ENCODE measurements at regions not wholly inside any gene's neighbourhood (a gene's known extent, or its start where the extent isn't known, plus 50 kb on each side); places are given as distances from the start of the nearest gene placed in this dataset.

DNA sequence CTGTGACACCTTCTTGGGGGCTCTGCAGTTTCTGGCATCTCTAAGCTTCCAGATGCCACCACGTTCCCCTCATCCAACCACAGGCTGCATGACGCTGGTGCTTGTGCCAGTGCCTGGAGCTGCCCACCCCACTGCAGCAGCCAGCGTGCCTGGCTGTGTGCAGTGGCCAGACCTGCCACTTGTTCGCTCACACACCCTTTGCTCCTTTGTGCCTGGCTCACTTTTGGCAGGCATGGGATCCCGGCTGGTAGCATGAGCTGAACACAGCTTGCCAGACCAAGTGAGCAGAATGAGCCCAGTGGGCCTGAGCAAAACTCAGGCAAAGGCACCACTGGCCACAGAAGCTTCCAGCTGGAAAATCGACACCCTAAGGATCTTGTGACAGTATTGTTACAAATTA is 562.9 kb upstream of the ACO1 start:
- H3K4me1 Mint-ChIP-seq: no peaks in the 10 kb centered on the region

DNA sequence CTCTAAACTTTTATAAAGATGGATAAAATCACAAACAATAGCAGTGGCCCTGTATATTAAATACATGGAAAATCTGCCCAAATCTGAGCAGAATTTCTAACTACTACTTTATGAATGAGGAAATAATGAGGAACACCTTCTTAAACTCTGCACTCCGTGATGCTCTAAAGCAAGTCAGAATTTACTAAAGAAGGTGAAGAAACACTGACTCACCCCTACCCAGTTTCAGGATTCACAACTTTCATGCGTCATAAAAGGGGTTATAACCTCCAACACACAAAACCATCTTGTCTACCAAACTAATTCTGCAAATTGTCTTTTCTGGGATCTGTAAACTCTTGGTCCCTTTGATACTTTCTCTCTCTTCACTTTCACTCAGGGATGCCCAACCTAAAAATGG is 561.1 kb upstream of the ACO1 start:
- Mint-ChIP-seq H3K27ac (no peak overlapping the region), H3K27me3 (no peaks in the 10 kb centered on the region), H3K9me3 (no peaks in the 10 kb centered on the region), H3K4me1 (no peaks in the 10 kb centered on the region), H3K4me3 (no peak overlapping the region), H3K36me3 (ENCODE audit: low read depth) (no peaks in the 10 kb centered on the region)
- intact Hi-C loops (cut with micrococcal nuclease): no loop called here
- no peak for DNase-seq

More for the DNA sequence above, 562.9 kb upstream of the ACO1 start:
- Mint-ChIP-seq H3K4me3 (no peak overlapping the region), H3K27ac (no peak overlapping the region), H3K36me3 (ENCODE audit: low read depth) (no peaks in the 10 kb centered on the region), H3K9me3 (no peaks in the 10 kb centered on the region), H3K27me3 (no peaks in the 10 kb centered on the region)
- no peak for DNase-seq
- intact Hi-C loops (cut with micrococcal nuclease): no loop called here

GRCh38 chr9:31824860-31825259 is 559.6 kb upstream of the ACO1 start:
- Mint-ChIP-seq H3K9me3 (no peaks in the 10 kb centered on the region), H3K36me3 (ENCODE audit: low read depth) (no peaks in the 10 kb centered on the region), H3K4me1 (no peaks in the 10 kb centered on the region), H3K4me3 (no peak overlapping the region), H3K27me3 (no peaks in the 10 kb centered on the region), H3K27ac (no peak overlapping the region)
- DNase-seq: no peak
- intact Hi-C loops (cut with micrococcal nuclease): no loop called here

GRCh38 chr9:31837211-31837610 is 547.2 kb upstream of the ACO1 start:
- Mint-ChIP-seq H3K9me3 (no peaks in the 10 kb centered on the region), H3K36me3 (ENCODE audit: low read depth) (no peaks in the 10 kb centered on the region)

GRCh38 chr9:31839273-31839672 is 545.2 kb upstream of the ACO1 start:
- no peak for DNase-seq
- intact Hi-C loops (cut with micrococcal nuclease): no loop called here
- Mint-ChIP-seq H3K27ac (no peak overlapping the region), H3K4me3 (no peak overlapping the region), H3K27me3 (no peaks in the 10 kb centered on the region), H3K4me1 (no peaks in the 10 kb centered on the region), H3K9me3 (no peaks in the 10 kb centered on the region), H3K36me3 (ENCODE audit: low read depth) (no peaks in the 10 kb centered on the region)

More at GRCh38 chr9:31837211-31837610, 547.2 kb upstream of the ACO1 start:
- no peak for DNase-seq
- no peaks in the 10 kb centered on the region for H3K4me1 Mint-ChIP-seq
- H3K4me3 Mint-ChIP-seq: no peak overlapping the region
- H3K27me3 Mint-ChIP-seq: no peaks in the 10 kb centered on the region
- intact Hi-C loops (cut with micrococcal nuclease): no loop called here
- no peak overlapping the region for H3K27ac Mint-ChIP-seq

DNA sequence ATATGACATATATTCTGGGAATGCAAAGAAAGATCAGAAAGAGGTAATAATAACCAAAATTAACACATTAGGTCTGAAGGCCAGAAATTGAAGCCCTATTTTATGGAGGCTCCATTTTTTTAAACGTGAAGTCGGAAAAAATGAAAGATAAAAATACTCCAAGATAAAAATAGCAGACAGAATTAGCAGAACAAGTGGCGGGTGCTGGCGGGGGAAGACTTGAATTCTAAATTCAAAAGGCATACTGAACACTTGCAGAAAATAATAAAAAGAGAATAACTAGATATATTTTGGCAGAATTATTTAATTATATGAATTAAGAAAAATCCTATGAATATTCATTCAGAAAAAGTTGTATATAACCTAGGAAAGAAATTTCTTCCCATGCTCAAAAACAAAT is 543.7 kb upstream of the ACO1 start:
- H3K9me3 Mint-ChIP-seq: no peaks in the 10 kb centered on the region
- intact Hi-C loops (cut with micrococcal nuclease): no loop called here
- H3K4me1 Mint-ChIP-seq: no peaks in the 10 kb centered on the region
- no peaks in the 10 kb centered on the region for H3K36me3 Mint-ChIP-seq (ENCODE audit: low read depth)
- H3K27ac Mint-ChIP-seq: no peak overlapping the region
- H3K4me3 Mint-ChIP-seq: no peak overlapping the region
- no peak for DNase-seq
- no peaks in the 10 kb centered on the region for H3K27me3 Mint-ChIP-seq

DNA sequence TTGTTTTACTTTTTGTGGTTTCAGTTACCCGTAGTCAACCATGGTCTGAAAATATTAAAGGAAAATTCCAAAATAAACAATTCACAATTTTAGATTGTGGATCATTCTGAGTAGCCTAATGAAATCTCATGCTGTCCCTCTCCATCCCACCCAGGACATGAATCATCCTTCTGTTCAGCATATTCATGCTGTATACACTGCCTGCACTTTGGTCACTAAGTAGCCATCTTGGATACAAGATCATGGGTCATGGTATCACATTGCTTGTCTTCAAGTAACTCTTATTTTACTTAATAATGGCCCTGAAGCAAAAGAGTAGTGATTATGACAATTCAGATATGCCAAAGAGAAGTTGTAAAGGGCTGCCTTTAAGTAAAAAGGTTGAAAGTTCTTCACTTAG is 536.5 kb upstream of the ACO1 start:
- Mint-ChIP-seq H3K27me3 (no peaks in the 10 kb centered on the region), H3K27ac (no peak overlapping the region), H3K4me1 (no peaks in the 10 kb centered on the region), H3K4me3 (no peak overlapping the region), H3K9me3 (no peaks in the 10 kb centered on the region), H3K36me3 (ENCODE audit: low read depth) (no peaks in the 10 kb centered on the region)
- no peak for DNase-seq
- intact Hi-C loops (cut with micrococcal nuclease): no loop called here

- intact Hi-C loops (cut with micrococcal nuclease): no loop called here
- Mint-ChIP-seq H3K27ac (no peak overlapping the region), H3K4me1 (no peaks in the 10 kb centered on the region), H3K9me3 (no peaks in the 10 kb centered on the region), H3K4me3 (no peak overlapping the region), H3K27me3 (no peaks in the 10 kb centered on the region), H3K36me3 (ENCODE audit: low read depth) (no peaks in the 10 kb centered on the region)
- no peak for DNase-seq
These were observed 535.7 kb upstream of the ACO1 start for GRCh38 chr9:31848505-31849285.

DNA sequence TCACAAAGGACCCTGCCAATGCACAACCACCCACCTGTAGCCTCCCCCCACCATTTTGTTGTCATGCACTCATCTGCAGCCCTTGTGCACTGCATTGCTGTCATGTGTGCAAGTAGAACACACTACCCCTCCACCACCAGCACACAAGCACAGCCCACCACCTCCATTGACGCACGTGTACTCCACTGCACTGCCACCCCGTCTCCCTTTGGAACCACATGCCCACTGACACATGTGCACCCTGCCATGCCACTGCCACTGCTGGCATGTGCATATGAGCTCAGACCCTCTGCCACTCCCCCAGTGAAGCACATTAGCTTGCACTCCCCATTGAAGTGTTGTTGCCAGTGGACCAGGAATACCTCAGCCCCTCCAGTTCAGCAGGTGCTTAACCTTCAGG is 530.3 kb upstream of the ACO1 start:
- Mint-ChIP-seq H3K9me3 (no peaks in the 10 kb centered on the region), H3K27me3 (no peaks in the 10 kb centered on the region), H3K4me1 (no peaks in the 10 kb centered on the region), H3K4me3 (no peak overlapping the region), H3K36me3 (ENCODE audit: low read depth) (no peaks in the 10 kb centered on the region), H3K27ac (no peak overlapping the region)
- DNase-seq: no peak
- intact Hi-C loops (cut with micrococcal nuclease): no loop called here

DNA sequence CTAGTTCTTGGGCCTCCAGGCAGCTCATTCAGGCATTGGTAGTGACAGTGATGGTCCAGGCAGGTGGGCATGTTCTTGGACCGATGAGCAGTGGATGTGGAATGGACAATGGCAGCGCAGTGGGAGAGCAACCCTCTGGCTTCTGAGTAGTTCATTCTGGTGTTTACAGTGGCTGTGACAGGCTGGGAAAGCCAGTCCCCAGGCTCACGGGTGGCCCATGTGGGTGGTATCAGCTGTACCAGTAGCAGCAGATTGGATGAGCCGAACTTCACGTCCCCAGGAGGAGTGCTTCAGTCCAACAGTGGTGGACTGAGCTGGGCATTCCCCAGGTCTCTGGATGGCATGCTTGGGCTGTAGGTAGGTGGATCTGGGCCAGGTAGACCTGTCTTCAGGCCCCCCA is 515.6 kb upstream of the ACO1 start:
- no peak overlapping the region for H3K4me3 Mint-ChIP-seq
- no peak for DNase-seq
- H3K4me1 Mint-ChIP-seq: no peaks in the 10 kb centered on the region
- no peak overlapping the region for H3K27ac Mint-ChIP-seq
- no peaks in the 10 kb centered on the region for H3K9me3 Mint-ChIP-seq
- no peaks in the 10 kb centered on the region for H3K36me3 Mint-ChIP-seq (ENCODE audit: low read depth)
- H3K27me3 Mint-ChIP-seq: no peaks in the 10 kb centered on the region
- intact Hi-C loops (cut with micrococcal nuclease): no loop called here

DNA sequence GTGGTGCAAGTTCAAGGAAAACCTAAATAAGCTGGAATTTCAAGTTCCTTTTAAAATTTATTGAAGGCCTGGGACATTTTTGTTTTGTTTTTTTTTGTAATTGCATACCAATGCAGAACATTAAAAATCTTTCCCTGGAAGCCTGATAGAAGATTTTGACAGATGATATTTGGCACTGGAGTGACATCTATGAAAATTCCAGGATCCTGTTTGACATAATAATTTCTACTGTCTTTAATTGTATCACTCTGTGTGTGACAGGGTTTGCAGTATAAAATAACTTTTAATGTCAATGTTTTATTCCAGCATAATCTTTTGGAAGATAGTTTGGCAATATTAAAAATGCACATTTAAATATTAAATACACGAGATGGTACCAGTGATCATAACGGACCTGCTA is 514.2 kb upstream of the ACO1 start:
- no peak for DNase-seq
- intact Hi-C loops (cut with micrococcal nuclease): no loop called here

DNA sequence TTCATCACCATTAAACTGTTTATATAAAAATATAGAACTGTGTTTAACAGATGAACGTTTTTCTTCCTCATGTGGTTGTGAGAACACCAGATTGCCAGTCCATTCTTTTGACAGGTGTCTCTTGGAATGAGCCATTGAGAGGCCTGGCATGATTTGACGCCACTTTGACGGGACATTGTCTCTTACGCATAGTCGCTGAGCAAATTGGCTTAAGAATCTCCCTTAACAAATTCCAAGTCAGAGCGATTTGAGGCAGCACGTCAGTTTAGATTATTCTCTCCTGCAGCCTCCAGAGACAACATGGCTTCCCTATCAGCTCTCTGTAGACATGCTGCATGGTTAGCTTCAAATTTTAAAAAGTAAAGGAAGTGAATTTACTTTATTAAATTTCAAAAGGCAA is 510.7 kb upstream of the ACO1 start:
- no peaks in the 10 kb centered on the region for H3K9me3 Mint-ChIP-seq
- no peak overlapping the region for H3K4me3 Mint-ChIP-seq
- intact Hi-C loops (cut with micrococcal nuclease): no loop called here
- H3K36me3 Mint-ChIP-seq (ENCODE audit: low read depth): no peaks in the 10 kb centered on the region
- H3K27ac Mint-ChIP-seq: no peak overlapping the region
- H3K4me1 Mint-ChIP-seq: no peaks in the 10 kb centered on the region
- H3K27me3 Mint-ChIP-seq: no peaks in the 10 kb centered on the region
- DNase-seq: no peak

More for the DNA sequence above, 514.2 kb upstream of the ACO1 start:
- Mint-ChIP-seq H3K27ac (no peak overlapping the region), H3K27me3 (no peaks in the 10 kb centered on the region), H3K9me3 (no peaks in the 10 kb centered on the region), H3K36me3 (ENCODE audit: low read depth) (no peaks in the 10 kb centered on the region), H3K4me3 (no peak overlapping the region), H3K4me1 (no peaks in the 10 kb centered on the region)

DNA sequence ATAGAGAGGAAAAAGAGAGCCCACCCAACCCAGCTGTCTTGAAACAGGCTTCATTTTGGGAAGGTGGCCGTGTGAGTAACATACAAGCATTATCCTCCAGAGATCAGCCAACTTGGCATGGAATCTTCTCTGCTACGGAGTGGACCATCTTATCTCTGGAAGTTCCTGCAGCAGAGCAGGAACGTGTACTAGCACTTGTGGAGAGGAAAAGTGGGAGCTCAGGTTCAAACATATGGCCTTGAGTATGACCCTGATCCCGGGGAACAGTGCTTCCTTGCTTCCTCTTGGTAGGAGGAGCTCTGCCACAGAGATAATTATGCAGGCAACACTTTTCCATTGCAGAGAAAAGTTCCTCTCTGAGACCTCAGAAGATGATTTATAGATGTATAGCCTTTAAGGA is 490.4 kb upstream of the ACO1 start:
- Mint-ChIP-seq H3K4me1 (no peaks in the 10 kb centered on the region), H3K36me3 (ENCODE audit: low read depth) (no peaks in the 10 kb centered on the region), H3K9me3 (no peaks in the 10 kb centered on the region), H3K4me3 (no peak overlapping the region), H3K27ac (no peak overlapping the region), H3K27me3 (no peaks in the 10 kb centered on the region)
- intact Hi-C loops (cut with micrococcal nuclease): no loop called here
- no peak for DNase-seq

DNA sequence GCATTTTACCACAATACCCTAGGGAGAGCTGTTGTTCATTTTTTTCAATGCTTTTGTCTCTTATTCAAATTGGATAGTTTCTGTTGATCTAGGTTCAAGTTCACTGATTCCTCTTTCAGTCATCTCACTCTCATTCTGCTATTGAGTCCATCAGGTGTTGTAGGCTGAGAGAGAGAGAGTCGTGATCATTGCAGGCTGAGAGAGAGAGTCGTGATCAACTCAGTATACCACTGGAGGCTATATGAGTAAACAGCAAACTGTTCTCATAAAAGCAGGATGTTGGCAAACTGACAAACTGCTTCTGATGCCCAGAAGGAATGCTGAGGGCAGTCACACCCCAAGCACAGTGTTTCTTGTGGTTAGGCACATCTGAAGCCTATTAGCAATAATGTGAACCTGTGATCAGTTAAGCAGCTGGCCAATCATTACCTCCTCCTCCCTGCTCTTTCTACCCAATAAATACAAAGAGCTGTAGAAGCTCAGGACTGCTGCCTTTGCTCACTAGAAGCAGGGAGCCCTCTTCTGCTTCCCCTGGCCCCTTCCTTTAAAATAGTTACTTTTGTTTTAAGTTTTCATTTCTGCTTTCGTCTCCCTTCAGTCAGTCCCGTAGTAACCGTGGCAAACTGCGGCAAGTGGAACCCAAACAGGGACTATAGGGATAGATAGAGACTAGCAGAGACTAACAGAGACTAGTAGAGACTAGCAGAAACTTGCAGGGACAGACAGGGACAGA is 476.1 kb upstream of the ACO1 start:
- no peaks in the 10 kb centered on the region for H3K27me3 Mint-ChIP-seq
- DNase-seq: no peak
- H3K36me3 Mint-ChIP-seq (ENCODE audit: low read depth): no peaks in the 10 kb centered on the region
- H3K27ac Mint-ChIP-seq: no peak overlapping the region
- no peaks in the 10 kb centered on the region for H3K9me3 Mint-ChIP-seq
- no peaks in the 10 kb centered on the region for H3K4me1 Mint-ChIP-seq
- intact Hi-C loops (cut with micrococcal nuclease): no loop called here
- peak overlapping the region; percentile 33 for H3K4me3 Mint-ChIP-seq
